Large intestine (tissue), 3 donors: ENCODE measurements at regions not wholly inside any gene's neighbourhood (a gene's known extent, or its start where the extent isn't known, plus 50 kb on each side); places are given as distances from the start of the nearest gene placed in this dataset.

ENCODE experiments used
- DNase-seq, 2 donors: peaks; one replicate each; pipeline versions ENCODE4 v3.0.0 to v3.0.0-alpha.2; 2013
- H3K27ac ChIP-seq: one replicate; pipeline ENCODE4 v1.5.1; 2013; ENCODE audit warnings: low read length
- H3K27me3 ChIP-seq: 2 replicates; pipeline ENCODE4 v1.6.1; 2013; ENCODE audit warnings: low read length; ENCODE audit not compliant: control insufficient read depth, insufficient read depth
- H3K36me3 ChIP-seq: 2 replicates; pipeline ENCODE4 v1.6.1; 2013; ENCODE audit warnings: low read length; ENCODE audit not compliant: control insufficient read depth, insufficient read depth
- H3K4me1 ChIP-seq: one replicate; pipeline ENCODE4 v1.6.1; 2013; ENCODE audit warnings: low read length; ENCODE audit not compliant: control insufficient read depth, insufficient read depth
- H3K4me3 ChIP-seq: one replicate; pipeline ENCODE4 v1.5.1; 2013; ENCODE audit warnings: low read length
- H3K9me3 ChIP-seq: one replicate; pipeline ENCODE4 v1.6.1; 2013; ENCODE audit warnings: mild to moderate bottlenecking, low read depth, low read length, moderate library complexity; ENCODE audit not compliant: control insufficient read depth
- WGBS: methylation state at CpG from one replicate; pipeline ENCODE4 v1.1.5; 2013; ENCODE audit warnings: low lambda C conversion rate; ENCODE audit not compliant: insufficient coverage; 5-methylcytosine and 5-hydroxymethylcytosine counted together

DNA sequence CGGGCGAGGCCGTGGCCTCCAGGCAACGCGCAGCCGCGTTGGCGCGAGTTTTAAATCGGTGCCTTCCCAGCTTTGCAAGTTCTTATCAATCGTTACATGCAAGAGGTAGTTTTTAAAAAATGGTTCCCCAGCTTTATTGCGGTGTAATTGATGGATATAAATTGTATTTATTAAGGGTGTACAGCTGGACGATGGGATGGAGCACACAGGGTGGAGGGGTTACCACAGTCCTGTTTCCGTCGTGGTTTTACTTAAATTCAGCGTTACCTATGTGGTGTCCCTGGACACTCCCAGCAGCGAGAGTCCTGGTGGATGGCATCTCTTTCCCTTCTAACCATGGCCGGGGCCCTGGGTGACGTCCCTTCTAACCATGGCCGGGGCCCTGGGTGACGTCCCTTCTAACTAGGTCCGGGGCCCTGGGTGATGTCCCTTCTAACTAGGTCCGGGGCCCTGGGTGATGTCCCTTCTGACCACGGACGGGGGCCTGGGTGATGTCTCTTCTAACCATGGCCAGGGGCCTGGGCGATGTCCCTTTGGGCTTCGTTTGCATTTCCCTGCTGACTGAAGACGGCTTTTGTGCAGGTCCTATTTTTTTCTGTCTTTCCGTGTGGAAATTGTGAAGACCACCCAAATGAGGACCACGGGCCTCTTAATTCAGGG is 97.9 kb downstream of the TNFAIP2 start:
- WGBS: no CpG with 5 or more reads among the region's 30 CpGs
- Histone ChIP-seq H3K4me3 (no peak overlapping the region), H3K4me1 (peaks cover 26% of the 10 kb centered on the region), H3K27ac (no peak overlapping the region), H3K27me3 (peaks cover 22% of the 10 kb centered on the region), H3K36me3 (no peaks in the 10 kb centered on the region), H3K9me3 (peaks cover 15% of the 10 kb centered on the region)
- DNase-seq: no peak

DNA sequence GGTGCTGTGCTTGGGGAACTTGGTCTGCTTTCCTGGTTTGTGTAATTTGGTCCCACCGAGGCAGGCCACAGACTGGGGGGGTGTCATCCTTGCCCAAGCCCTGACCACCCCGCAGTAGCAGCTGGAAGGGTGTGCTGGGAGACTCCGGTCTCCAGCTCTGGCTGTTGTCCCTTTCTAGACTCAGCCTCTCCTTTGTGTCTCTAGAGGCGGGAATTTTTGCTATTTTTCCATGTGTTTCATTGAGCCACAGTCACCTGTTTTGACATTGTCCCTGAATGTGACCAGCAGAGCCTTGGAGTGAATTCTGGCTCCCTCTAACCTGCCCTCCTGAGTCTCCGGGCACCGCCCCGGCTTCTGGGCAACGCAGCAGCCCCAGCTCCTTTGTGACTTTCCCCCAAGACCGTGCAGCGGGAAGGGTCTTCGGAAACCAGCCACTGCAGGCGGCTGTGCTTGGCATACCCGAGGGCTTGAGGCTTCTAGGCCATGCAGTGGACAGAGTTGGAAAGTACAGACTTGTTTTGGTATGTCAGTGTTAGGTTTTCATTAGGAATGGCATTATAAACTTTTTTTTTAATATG is 98.6 kb downstream of the TNFAIP2 start:
- DNase-seq: no peak
- no peak overlapping the region for H3K4me3 ChIP-seq
- peaks cover 26% of the 10 kb centered on the region for H3K4me1 ChIP-seq
- no CpG with 5 or more reads among the region's 13 CpGs for WGBS
- H3K27ac ChIP-seq: no peak overlapping the region
- peaks cover 11% of the 10 kb centered on the region for H3K9me3 ChIP-seq
- H3K27me3 ChIP-seq: peaks cover 22% of the 10 kb centered on the region
- H3K36me3 ChIP-seq: no peaks in the 10 kb centered on the region

DNA sequence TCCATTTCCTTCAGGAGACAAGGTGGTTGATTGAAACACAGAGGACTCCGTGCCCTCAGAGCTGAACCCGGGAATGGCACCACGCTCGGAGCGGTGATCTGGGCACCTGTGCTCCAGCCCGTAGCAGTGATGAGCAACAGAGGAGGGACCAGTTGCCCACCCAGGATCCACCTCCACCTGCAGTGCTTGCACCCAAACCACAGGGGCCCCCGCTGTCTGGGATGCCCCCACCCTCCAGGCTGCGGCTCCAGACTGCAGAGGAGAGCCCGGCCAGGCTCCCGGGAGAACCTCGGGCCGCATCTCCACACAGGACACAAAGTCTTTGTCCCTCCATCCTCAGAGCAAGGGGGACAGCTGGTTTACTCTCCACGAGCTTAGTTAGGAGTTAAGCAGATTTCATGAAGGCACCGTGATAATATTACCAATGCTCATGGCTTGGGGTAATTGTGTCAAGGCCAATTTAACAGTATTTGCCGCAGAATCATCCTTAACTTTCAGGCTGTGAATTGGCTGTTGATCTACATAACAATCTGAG is 100.6 kb downstream of the TNFAIP2 start:
- Histone ChIP-seq H3K27ac (no peak overlapping the region), H3K27me3 (peaks cover 22% of the 10 kb centered on the region), H3K36me3 (no peaks in the 10 kb centered on the region), H3K9me3 (peaks cover 8% of the 10 kb centered on the region), H3K4me1 (peaks cover 36% of the 10 kb centered on the region), H3K4me3 (no peak overlapping the region)
- DNase-seq: no peak
- no CpG with 5 or more reads among the region's 15 CpGs for WGBS

DNA sequence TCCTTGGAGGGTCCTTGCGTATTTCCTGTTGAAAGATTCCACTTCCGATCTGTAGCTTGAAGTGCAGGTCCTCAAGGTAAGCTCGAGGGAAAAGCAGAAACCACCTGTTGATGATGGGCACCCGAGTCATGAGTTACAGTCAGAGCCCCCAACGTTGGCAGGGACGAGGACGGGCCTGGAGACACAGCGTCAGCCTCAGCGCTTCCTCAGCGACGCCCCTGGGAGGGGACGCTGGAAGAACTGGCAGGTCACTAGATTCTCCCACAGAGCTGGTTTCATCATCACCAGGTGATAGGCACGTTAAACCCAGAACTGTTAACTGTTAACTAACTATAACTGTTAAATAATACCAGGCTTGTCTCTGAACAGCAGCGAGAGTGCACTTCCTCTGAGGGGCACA is 101.8 kb downstream of the TNFAIP2 start:
- peaks cover 6% of the 10 kb centered on the region for H3K9me3 ChIP-seq
- peak; percentile 61 to 80 for DNase-seq
- no peak overlapping the region for H3K4me3 ChIP-seq
- WGBS: no CpG with 5 or more reads among the region's 14 CpGs
- peaks cover 42% of the 10 kb centered on the region for H3K4me1 ChIP-seq
- H3K27me3 ChIP-seq: peaks cover 17% of the 10 kb centered on the region
- H3K27ac ChIP-seq: peak overlapping the region; percentile 19
- no peaks in the 10 kb centered on the region for H3K36me3 ChIP-seq

DNA sequence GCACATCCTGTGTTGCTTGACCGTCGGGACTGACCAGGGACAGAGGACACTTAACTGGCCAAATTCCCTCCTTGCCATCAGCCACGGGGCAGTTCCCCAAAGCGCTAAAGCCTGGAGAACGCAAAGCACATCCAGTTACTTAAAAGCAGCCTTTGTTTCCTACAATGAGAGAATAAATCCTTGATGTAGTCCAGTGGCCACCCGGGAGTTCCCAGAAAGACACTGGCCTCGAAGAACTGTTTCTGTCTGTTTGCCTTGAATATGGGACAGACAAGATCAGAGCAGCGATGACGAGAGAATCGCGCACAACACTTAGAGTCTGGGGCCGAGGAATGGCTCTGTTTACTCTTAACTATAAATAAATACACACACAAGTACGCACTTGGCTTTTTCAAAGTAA is 102.2 kb downstream of the TNFAIP2 start:
- peak overlapping the region; percentile 19 for H3K27ac ChIP-seq
- H3K4me3 ChIP-seq: no peak overlapping the region
- H3K9me3 ChIP-seq: peaks cover 4% of the 10 kb centered on the region
- H3K4me1 ChIP-seq: peaks cover 42% of the 10 kb centered on the region
- H3K36me3 ChIP-seq: no peaks in the 10 kb centered on the region
- peak in 1 of 2 donors; percentile 41 for DNase-seq
- H3K27me3 ChIP-seq: peaks cover 14% of the 10 kb centered on the region
- WGBS: no CpG with 5 or more reads among the region's 13 CpGs

DNA sequence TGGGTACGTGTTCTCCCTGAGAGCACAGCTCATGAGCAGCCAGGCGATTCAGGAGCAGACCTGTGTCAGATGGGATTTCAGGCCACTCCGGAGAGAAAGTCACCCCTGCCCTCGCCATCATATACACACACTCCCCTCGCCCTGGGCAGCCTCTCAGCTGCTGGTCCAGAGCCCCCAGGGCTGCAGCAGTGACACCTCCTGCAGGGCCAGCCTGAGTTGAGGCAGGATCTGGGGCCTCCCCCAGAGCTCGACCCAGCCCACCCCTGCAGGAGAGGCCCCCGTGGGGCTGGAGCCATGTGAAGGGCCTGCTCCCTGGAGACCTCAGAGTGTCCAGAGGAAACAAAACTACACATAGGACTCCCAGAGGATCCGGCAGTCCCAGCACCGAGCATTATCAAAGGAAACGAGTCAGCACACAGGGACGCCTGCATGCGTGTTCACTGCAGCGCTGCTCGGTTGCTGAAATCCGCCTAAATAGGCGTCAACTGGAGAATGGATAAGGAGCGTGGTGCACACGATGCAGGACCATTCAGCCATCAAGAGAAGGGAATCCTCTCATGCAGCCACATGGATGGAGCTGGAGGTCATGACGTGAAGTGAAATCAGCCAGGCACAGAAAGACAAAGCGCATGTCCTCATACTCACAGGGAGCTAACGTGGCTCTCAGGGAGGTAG is 104.0 kb downstream of the TNFAIP2 start:
- H3K36me3 ChIP-seq: no peaks in the 10 kb centered on the region
- H3K4me1 ChIP-seq: peaks cover 35% of the 10 kb centered on the region
- DNase-seq: no peak
- H3K4me3 ChIP-seq: no peak overlapping the region
- H3K9me3 ChIP-seq: peaks cover 4% of the 10 kb centered on the region
- no peak overlapping the region for H3K27ac ChIP-seq
- WGBS: 100% methylated on average over 2 of the region's 21 CpGs
- no peaks in the 10 kb centered on the region for H3K27me3 ChIP-seq

DNA sequence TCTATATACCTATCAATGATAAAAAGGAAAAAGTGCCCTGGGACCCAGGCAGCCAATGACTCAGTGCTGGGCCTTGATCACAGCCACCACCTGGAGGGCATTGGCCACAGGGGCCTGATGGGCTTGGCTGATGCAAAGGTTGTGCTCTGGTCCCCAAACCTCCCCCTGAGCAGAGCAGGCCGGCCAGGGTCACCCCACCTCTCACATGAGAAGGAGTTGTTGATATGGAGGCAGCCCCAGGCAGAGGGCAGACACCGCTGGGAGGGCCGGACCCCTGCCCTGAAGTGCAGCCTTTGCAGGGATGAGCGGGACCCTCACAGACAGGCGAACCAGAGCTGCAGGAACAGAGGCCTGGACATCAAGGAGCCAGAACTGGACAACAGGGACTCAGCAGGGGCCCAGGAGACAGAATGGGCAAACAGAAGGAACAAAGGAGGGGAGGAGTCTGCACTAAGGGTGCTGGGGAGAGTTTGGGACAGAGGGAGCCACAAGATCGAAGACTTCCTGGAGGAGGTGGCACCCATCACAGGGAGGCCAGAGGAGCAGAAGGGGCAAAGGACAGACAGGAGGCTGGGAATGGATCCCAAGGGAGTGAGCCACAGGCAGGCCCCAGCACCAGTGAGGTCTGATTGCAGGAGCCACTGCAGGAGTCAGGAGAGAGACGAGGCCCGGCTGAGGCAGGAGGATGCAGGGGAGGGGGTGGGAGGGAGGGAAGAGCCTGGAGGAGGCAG is 105.0 kb downstream of the TNFAIP2 start:
- no peak for DNase-seq
- no CpG with 5 or more reads among the region's 8 CpGs for WGBS
- peaks cover 4% of the 10 kb centered on the region for H3K9me3 ChIP-seq
- no peaks in the 10 kb centered on the region for H3K36me3 ChIP-seq
- H3K27ac ChIP-seq: no peak overlapping the region
- no peak overlapping the region for H3K4me3 ChIP-seq
- peaks cover 37% of the 10 kb centered on the region for H3K4me1 ChIP-seq
- H3K27me3 ChIP-seq: no peaks in the 10 kb centered on the region

DNA sequence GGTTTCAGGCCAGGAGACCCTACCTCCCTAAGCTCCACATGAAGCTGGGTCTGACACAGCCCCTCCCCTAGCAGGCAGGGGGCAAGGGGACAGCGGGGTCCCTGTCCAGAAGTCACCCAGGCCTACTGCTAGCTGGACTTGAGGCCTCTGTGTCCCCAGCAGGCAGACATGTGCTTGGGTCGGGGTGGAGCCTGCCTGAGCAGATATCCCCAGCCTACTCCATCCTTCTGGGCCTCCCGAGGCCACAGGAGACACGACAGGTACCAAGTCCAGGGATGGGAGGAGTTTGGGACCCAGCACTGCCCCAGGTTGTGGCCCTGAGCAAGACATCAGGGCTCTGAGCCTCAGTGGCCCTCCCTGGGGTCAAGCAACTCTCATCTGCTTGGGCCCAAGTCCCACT is 105.2 kb upstream of the EIF5 start:
- DNase-seq: peak; percentile 75 to 88
- Histone ChIP-seq H3K27ac (no peak overlapping the region), H3K4me3 (no peak overlapping the region), H3K4me1 (peaks cover 37% of the 10 kb centered on the region), H3K27me3 (no peaks in the 10 kb centered on the region), H3K9me3 (peaks cover 1% of the 10 kb centered on the region), H3K36me3 (no peaks in the 10 kb centered on the region)
- WGBS: no CpG with 5 or more reads among the region's 4 CpGs

DNA sequence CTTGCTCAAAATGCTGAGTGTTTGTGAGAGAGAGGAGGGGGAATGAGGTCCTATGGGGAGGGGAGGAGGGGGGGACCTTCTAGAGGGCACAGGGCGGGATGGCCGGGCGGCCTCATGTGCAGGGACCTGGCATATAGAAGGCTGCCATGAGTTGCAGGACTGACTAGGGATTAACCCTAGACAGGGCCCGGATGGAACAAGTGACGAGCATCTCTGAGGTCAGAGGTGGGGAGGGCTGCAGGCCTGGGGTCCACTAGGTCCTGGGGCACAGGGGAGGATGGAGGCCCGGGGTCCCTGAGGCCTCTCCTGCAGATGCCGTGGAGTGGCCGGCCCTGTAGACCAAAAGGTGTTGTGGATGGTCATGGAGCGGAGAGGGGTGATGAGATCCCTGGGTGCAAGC is 104.0 kb upstream of the EIF5 start:
- Histone ChIP-seq H3K27me3 (no peaks in the 10 kb centered on the region), H3K36me3 (no peaks in the 10 kb centered on the region), H3K4me1 (peaks cover 29% of the 10 kb centered on the region), H3K9me3 (no peaks in the 10 kb centered on the region), H3K4me3 (no peak overlapping the region), H3K27ac (no peak overlapping the region)
- no CpG with 5 or more reads among the region's 9 CpGs for WGBS
- no peak for DNase-seq

DNA sequence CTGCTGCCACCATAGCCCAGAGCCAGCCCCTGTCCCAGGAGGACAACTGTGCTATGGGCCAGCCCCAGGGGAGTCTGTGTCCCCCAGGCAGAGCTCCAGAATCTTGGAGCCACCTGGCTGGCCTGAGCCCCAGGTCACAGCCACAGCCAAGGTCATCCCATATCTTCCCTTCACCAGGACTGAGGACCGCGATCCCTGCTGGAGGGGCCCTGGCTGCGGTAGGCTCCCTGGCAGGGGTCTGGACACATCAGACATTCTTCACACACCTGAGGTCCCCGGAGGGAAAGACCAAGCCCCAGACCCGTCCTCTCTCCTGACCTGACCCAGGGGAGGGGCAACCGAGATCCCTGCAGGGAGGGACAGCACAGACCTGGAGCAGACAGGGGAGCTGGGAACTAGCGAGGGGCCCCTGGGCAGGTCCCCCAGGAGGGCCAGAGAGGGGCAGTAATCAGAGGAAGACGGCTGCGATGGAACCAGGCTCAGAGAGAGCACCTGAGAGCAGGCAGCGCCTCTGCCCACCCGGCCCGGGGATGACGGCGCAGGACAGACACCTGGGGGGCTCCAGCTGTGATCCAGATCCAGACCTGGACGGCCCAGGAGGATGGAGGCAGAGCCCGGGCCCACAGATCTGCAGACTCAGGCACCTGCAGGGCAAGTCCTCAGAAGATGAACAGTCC is 103.2 kb upstream of the EIF5 start:
- H3K9me3 ChIP-seq: no peaks in the 10 kb centered on the region
- no peak overlapping the region for H3K27ac ChIP-seq
- H3K4me3 ChIP-seq: no peak overlapping the region
- H3K4me1 ChIP-seq: peaks cover 22% of the 10 kb centered on the region
- DNase-seq: no peak
- WGBS: no CpG with 5 or more reads among the region's 16 CpGs
- no peaks in the 10 kb centered on the region for H3K36me3 ChIP-seq
- H3K27me3 ChIP-seq: no peaks in the 10 kb centered on the region
